Cardiac fibroblast (primary cell): ENCODE measurements at regions not wholly inside any gene's neighbourhood (a gene's known extent, or its start where the extent isn't known, plus 50 kb on each side); places are given as distances from the start of the nearest gene placed in this dataset.

Experiments
- DNase-seq, 2 donors: peaks; one replicate each; pipeline versions ENCODE4 v3.0.0 to v3.0.0-alpha.2; 2010; ENCODE audit warnings: low read depth in 2 of 2
- H3K4me3 ChIP-seq, 2 donors: replicated peaks in 1 of 2; 1 replicate in 1 of 2; 2 replicates in 1 of 2; pipeline ENCODE4 v1.5.1; 2011; ENCODE audit warnings: low read depth in 2 of 2, low read length in 2 of 2, mild to moderate bottlenecking in 2 of 2, moderate library complexity in 1 of 2
- TF ChIP-seq, protein P1 (sequence below): IDR thresholded peaks from one replicate; pipeline ENCODE4 v1.5.1; 2011; ENCODE audit warnings: low read depth, mild to moderate bottlenecking, low read length, inconsistent platforms

DNA sequence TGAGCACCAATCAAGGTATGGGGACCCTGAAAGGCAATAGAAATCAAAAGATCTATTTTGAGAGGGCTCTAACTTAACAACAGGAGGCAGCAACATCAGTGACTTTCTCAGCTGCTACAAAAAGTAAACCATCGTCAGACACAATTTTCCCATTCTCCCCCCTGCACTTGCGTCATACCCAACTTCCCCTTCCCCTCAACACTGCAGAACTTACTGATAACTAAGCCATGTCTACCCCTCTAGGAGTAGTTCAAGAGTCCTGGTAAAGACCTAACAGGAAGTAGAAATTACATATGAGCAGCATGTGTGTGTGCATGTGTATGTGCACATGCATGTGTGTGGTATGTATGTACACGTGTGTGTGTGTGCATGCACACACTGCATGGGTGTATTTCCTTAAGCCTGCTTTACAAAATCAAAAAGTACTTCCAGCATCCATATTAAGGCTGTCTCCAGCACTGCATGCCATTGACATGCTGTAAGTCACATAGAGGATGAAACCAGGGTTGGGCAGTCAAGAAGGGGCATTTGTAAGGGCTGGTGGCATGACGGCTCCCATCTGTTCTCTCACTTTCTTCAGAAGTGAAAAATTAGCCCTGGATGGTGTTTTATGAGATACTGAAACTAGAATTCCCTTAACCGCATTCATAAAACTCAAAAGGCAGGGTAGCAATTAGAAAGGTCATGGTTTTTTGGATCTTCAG, 460.1 kb upstream of the RUNX1 start:
- no peak for DNase-seq
- no peak overlapping the region for H3K4me3 ChIP-seq
- TF ChIP-seq, protein P1, sequence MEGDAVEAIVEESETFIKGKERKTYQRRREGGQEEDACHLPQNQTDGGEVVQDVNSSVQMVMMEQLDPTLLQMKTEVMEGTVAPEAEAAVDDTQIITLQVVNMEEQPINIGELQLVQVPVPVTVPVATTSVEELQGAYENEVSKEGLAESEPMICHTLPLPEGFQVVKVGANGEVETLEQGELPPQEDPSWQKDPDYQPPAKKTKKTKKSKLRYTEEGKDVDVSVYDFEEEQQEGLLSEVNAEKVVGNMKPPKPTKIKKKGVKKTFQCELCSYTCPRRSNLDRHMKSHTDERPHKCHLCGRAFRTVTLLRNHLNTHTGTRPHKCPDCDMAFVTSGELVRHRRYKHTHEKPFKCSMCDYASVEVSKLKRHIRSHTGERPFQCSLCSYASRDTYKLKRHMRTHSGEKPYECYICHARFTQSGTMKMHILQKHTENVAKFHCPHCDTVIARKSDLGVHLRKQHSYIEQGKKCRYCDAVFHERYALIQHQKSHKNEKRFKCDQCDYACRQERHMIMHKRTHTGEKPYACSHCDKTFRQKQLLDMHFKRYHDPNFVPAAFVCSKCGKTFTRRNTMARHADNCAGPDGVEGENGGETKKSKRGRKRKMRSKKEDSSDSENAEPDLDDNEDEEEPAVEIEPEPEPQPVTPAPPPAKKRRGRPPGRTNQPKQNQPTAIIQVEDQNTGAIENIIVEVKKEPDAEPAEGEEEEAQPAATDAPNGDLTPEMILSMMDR, result no peak

DNA sequence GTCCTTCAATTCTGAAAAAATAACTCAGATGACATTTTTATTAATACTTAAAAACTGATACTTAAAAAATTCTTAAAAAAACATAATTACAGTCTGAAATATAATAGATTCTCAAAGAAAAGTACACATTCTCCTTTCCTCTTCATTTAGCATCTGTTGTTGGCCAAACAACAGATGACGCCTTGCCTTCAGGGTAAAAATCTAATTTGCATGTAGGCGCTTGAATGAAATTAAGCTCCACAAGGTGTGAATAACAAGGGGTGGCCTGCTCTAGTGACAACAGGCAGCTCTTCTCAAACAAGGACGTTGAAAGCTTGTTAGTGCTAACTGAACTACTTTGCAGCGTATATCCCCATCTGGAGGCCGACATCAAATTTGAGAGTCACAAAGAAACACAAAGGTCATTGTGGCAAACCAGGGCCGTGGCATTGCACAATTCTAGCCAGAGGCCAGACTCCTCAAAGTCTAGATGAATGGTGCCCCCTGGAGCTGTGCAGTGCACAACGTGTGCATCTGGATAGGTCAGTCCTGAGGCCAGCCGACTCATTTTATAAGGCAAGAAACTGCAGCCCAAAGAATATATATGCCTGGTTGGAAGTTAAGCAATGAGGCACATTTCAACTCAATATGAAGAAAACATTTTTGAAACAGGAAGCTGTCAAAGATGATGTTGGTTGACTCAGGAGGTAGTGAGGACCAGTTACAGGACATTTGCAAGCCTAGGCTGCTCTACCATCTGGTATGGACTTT, 459.2 kb upstream of the RUNX1 start:
- peak; percentile 92 for DNase-seq
- H3K4me3 ChIP-seq, result no peak overlapping the region
- TF ChIP-seq, protein P1, result peak; percentile 36

DNA sequence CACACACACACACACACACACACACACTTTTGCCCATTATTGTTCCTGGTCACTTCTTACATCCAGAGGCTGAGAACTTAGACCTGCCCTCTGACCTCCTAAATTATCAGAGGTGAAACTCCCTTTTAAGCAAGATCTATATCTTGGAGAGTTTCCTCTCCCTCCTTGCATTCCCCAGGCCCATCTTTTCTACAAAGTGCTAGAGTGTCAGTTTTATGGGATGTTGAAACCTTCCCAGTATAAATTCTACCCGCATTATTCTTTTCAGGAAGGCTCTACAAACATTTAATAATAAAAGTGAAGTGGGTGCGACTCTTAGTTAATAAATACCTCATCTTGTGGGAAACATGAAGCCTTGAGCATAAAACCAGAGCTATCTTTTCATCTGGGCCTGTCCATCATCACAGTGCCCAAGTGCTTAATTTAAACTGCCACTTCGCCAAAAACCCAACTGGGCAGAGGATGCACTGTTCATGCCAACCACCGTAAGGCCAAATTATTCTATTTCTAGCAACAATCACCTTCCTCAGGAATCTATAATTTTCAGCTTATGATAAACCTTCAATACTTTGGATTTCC, 458.2 kb upstream of the RUNX1 start:
- DNase-seq, result no peak
- TF ChIP-seq, protein P1, result no peak
- H3K4me3 ChIP-seq, result no peak overlapping the region

DNA sequence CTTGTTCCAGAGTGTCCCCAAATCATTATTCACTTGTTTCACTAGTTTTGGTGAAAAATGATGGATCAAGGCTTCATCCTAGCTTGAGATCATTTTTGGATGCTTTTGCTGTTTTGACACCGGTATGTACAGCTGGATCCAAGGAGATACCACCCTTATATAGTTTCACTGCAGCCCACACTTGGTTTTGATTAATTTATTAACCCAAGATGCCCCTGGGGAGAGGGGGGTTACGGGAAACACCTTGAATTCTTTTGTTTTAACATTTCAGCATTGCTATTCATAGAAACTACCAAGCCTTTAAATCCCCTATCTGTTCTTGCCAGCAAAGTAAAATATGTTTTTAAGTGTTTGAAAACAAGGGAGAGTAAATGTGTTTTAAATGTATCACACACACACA, 457.7 kb upstream of the RUNX1 start:
- DNase-seq, result no peak
- TF ChIP-seq, protein P1, result no peak
- H3K4me3 ChIP-seq, result no peak overlapping the region

DNA sequence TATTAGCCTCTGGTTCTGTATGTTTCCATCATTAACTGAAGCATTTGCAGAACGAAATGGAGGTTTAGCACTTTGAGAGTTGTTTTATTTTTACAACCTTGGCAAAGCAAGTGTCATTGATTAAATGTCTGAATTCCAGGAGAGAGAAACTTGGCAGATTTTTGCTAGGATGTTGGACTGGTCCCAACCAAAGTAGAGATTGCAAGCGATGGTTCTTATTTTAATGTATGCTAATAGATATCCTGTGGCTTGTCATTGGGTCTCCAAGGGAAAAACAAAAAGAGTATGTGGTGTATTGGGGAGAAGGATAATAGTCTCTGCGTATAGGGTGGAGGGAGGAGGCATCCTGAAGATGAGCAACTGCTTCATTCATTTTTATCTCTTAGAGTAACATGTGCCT, 457.2 kb upstream of the RUNX1 start:
- no peak overlapping the region for H3K4me3 ChIP-seq
- peak in 1 of 2 donors; percentile 49 for DNase-seq
- TF ChIP-seq, protein P1, result no peak

DNA sequence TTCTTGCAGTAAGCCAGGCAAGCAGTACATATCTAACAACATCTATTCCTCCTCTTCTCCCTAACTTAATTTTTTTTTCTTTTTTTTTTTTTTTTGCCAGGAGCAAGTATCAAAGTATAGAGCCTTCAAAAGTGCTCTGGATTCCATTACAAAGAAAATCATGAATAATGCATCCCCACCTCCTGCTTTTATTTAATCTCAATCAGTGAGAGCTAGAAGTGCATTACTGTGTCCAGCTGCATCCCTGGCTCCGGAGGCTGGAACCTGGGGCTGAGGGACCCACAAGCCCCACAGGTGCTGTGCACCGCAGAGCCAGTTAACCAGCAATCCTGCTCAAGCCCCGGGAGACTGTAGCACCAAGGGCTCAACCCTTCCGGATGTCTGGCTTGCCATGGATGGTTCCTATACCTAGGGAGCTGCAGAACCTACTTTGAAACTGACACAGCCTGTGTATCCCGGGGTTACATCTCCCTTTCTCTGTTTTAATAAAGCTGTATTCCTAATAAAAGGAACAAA, 455.9 kb upstream of the RUNX1 start:
- no peak for DNase-seq
- no peak overlapping the region for H3K4me3 ChIP-seq
- TF ChIP-seq, protein P1, result no peak
